HG02938 (cell line): ENCODE measurements at regions not wholly inside any gene's neighbourhood (a gene's known extent, or its start where the extent isn't known, plus 50 kb on each side); places are given as distances from the start of the nearest gene placed in this dataset.
"Not testable (repeated sequence)": the region's sequence is repeated elsewhere in the genome, so short reads cannot be mapped to it uniquely, and the experiment has no call there.

Source experiments
- ATAC-seq: cut with Tn5 transposase; IDR thresholded peaks from one replicate; pipeline ENCODE4 v1.9.1; 2021; ENCODE audit warnings: mild to moderate bottlenecking, moderate library complexity; ENCODE audit not compliant: unreplicated experiment

DNA sequence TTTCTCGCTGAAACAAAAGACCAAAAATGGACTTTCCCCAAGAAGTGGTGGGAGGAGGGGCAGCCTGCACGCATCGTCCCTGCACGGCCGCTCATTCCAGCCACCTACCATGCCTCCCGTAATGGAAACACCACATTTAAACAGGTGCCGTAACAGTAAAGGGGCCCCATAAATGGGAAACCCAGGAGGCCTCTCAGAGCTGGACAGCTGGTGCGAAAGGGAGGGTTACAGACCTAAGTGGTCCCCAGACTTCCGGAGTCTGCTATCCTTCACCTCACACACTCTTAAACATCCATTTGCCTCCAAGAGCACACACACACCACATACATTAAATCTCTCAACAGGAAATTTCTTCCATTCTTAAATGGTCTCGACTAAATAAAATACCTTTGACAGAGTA lies 120.7 kb upstream of the SOD1 start:
- no peak for ATAC-seq

DNA sequence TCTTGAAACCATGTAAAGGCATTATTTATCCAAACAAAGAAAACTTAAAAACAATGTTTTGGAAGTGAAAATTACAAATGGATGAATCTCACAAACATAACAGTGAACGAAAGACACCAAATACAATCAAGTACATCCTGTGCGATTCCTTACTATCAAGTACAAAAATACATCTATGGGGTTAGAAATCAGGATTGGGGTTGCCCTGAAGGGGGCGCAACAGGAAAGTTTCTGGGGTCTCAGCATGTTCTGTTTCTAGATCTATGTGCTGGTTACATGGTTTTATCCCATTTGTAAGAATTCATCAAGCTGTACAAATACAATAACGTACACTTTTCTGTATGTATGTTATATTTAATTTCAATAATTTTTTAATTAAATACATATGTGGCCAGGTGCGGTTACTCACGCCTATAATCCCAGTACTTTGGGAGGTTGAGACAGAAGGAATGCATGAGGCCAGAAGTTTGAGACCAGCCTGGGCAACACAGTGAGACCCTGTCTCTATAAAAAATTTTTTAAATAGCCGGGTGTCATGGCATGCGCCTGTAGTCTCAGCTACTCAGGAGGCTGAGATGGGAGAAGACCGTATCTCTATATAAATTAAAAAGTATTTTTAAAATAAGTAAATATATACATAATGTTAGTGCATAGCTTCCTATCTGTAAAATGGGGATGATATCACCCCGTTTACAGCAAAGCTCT lies 121.5 kb upstream of the SOD1 start:
- no peak for ATAC-seq

DNA sequence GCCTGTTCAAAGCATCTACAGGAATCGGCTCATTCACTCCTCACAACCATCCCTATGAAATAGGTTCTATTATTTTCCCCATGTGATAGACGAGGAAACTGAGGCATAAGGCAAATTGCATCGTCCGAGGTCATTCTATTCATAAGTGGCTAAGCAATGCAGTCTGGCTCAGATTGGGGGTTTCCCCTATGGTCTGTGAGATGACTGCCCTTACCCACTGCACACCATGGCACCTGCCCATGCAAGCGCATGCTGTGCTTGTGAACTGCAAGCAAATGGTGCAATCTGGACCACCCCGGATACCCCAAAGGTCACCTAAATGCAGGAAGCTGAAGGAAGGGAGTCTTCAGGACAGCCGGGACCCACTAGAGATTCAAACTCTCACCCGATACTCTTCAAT lies 123.4 kb upstream of the SOD1 start:
- no peak for ATAC-seq

DNA sequence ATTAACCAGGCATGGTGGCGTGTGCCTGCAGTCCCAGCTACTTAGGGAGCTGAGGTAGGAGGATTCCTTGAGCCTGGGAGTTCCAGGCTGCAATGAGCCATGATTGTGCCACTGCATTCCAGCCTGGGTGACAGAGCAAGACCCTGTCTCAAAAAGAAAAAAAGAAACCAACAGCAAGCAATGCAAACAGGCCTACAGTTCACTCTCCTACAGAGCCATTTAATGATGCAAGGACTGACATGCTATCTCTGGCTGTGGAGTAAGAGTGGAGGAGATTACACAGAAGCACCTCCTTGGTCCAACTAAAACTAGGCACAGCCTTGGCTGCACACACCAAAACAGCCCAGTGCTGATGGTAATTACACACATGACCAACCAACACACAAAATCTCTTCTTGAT lies 127.5 kb upstream of the SOD1 start:
- no peak for ATAC-seq

DNA sequence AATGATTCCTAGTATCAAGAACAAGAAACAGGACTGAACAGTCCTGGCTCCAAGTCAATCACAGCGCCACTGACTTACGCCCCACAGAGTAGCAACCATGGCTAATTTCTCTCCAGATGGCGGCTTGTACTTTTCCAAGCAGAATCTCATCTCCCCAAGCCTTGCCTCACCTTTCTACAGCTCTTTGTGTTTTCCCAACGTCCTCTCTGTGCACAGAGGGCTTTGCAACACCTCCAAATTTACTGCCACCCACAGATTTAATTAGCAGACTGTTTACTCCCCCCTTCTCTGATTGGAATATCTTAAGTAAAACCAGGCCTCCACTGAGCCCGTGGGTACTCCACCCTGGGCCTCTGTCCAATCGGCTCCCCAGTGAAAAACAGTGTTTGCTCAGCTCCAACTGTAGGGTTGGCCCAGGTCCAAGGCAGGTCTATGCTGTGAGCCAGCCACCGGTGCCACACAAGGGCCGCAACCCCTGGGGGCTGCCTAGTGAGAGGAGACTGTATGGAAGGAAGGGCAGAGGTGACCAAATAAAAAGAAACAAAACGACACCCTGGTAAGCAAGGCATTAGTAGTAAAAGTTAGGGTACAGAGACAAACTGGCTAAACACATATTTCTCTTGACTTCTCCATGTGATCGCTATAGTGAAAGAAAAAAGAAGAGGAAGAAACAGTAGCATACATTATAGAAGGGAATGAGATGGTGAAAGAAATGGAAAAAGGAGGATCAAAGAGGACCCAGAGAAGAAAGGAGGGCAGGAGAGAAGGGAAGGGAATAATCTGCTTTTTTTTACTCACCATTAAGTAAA lies 128.4 kb upstream of the SOD1 start:
- ATAC-seq, result no peak

DNA sequence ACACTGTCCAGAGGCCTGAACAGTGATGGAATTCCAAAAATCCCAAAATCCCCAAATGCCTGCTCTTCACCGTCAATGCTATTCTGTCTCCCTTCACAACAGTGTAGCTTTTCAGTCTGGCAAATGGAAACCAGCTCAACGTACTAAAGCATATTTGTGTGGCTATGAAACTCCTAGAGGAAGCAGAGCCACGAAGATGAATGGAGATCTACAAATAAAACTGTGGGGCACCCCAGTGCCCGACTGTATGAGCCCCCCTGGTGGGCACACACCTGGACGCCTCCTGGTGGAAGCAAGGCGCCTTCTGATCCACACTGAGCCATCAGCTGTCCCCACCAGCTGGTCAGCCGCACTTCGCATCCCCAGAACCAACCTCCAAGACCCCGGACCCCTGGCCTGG lies 129.1 kb upstream of the SOD1 start:
- ATAC-seq, result no peak

DNA sequence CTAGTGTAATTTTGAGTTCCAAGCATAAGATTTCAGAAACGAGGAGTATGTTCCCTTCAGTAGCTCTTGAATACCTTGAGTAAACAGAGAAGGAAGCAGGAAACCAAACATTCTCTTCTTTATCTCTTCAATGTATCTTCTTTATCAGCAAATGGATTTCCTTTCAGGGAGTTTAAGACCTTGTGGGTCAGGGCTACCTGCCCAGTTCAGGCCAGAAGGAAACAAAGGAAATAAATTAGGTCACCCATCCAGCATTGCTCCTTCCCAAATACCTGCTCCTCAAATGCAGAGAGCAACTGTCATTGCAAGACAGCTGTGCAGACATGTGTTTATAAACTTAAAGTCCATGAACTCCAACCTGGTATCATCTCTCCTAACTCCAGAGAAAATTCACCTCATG lies 130.1 kb upstream of the SOD1 start:
- ATAC-seq, result no peak

DNA sequence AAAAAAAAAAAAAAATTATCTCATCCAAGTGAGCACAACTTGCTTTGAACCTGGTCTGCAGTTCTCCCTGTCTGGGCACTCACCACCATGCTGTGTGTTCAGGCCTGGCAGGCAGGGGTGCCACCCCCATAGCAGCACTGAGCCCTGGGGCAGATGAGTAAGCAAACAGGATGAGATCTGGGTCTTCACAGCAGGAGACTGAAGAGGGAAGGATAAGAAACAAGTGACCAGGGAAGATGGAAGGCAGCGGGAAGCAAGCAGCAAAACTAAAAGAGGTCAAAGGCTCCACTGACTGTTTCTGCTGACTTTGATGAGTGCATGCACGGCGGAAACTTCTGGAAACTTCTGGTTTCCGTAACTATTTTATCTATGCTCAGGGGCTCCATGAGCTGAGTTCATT lies 133.5 kb upstream of the SOD1 start:
- no peak for ATAC-seq

DNA sequence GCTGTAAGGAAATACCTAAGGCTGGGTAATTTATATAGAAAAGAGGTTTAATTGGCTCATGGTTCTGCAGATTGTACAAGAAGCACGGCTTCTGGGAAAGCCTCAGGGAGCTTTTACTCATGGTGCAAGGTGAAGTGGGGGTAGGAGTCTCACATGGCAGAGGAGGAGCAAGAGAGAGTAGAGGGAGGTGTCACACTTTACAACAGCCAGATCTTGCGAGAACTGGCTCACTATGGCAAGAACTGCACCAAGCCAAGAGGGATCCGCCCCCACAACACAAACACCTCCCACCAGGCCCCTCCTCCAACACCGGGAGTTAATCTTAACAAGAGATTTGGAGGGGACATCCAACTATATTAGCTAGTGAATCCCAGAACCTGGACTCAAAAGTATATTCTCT lies 135.4 kb upstream of the SOD1 start:
- ATAC-seq, result no peak

DNA sequence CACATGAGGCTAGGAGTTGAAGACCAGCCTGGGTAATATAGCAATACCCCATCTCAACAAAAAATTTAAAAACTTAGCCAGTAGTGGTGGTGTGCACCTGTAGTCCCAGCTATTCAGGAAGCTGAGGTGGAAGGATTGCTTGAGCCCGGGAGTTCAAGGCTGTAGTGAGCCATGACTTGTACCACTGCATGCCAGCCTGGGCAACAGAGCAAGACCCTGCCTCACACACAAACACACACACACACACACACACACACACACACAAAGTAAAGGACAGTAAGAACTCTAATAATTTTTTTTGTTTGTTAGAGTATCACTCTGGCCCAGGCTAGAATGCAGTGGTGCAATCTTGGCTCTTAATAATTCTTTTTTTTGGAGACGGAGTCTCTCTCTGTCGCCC lies 138.0 kb upstream of the SOD1 start:
- ATAC-seq, result no peak

DNA sequence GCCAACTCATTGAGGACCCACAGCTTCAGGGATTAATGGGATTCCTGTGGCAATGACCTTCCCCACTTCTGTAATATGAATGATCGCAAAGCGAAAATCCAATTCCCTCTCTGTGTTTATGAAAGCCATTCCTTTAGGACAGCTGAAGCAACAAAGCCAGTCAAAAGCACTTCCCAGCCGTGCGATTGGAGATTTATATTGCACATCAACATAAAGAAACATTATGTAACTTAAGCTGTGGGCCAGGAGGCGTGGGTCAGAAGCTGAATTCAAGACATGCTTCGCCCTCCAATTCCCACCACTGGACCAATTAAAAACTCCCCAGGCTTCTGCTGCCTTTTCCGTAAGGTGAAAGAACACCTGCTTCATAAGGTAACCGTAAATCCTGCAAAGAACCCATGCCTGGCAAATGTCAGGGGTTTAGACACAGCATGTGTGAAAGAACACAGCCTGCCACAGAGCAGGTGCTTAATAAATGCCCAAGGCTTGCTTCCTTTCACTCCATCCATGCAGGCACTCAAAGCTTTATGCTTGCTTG lies 138.9 kb upstream of the SOD1 start:
- ATAC-seq, result no peak

DNA sequence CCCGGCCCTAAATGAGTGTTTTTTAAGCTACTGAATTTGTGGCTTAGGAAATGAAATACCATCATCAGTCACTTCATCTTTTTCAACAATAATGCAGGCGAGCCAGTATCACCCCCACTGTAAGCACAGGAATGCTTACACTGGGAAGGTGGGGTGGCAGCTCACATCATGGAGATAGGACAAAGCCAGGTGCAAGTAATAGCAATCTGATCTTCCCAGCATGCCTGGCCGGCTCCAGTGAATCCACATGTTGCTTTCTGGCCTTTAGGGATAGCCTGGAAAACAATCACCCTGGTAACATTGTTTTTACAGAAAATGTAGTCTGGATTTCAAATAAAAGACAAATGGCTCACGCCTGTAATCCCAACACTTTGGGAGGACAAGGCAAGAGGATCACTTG lies 140.9 kb upstream of the SOD1 start:
- no peak for ATAC-seq

DNA sequence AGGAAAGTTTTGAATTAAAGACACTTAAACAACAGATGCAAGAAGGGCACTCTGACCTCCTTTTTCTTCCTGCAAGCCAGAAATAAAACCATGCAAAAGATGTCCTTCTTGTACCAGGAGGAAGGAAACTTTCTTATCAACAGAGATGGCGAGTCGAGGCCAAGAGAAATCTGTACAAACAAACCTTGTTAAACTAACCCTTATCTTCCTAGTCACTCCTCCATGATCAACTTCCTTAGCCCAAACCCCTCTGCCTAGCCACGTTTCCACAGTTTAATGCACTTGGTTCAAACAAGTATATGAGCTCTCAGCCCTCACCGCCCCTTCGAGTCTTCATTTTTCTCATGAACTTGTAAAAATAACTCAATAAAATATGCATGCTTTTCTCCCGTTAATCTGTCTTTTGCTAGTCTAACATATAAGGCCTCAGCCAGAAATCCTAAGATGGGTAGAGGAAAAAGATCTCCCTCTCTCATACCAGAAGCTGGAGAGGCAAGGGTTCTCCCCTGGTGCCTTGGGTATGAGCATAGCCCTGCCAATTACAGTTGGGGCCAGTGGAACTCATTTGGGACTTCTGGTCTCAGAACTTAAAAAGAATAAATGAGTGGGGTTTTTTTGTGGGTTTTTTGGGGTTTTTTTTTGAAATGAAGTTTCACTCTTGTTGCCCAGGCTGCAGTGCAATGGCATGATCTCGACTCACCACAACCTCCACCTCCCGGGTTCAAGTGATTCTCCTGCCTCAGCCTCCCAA lies 141.7 kb upstream of the SOD1 start:
- ATAC-seq, result no peak

DNA sequence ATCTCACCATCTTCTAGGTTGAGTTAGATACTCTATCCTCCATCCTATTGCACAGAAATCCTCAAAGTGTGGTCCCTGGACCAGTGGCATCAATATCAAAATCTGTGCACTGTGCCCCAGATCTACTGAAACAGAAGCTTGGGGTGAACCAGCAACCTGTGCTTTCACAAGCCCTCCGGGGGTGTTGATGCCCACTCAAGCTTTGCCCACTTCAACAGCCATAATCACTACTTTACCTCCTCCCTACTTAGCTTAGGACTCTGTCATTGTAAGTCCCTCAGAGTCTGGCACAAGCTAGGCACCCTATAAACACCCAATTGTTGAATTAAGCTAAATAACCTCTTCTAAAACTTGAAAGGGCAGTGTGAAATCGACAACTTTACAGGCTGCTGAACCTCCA lies 144.2 kb upstream of the SOD1 start:
- ATAC-seq, result no peak

DNA sequence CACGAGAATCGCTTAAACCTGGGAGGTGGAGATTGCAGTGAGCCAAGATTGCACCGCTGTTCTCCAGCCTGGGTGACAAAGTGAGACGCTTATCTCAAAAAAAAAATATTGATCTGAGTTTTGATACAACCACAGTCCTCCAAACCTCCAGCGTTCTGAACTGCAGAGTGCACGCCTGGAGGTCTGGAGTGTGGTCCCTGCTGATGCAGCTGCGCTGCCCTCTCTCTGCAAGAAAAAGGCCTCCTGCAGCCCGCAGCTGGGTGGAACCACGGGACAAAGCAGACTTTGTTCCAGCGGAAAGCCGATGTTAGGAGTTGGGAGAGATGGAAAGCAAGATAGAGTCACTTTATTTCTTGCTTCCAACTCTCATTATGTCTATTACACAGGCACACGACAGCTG lies 144.9 kb upstream of the SOD1 start:
- no peak for ATAC-seq

DNA sequence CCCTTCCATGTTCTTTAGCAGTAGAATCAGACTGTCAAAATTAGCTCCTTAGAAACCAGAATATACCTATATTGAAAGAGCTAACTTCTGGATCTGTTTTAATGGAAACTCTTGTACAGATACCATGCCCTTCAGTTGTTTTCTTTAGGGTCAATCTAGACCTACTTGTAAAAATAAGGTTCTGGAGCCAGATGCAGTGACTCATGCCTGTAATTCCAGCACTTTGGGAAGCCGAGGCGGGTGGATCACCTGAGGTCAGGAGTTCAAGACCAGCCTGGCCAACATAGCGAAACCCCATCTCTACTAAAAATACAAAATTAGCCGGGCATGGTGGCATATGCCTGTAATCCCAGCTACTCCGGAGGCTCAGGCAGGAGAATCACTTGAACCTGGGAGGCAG lies 146.0 kb upstream of the SOD1 start:
- not testable (repeated sequence) for ATAC-seq

DNA sequence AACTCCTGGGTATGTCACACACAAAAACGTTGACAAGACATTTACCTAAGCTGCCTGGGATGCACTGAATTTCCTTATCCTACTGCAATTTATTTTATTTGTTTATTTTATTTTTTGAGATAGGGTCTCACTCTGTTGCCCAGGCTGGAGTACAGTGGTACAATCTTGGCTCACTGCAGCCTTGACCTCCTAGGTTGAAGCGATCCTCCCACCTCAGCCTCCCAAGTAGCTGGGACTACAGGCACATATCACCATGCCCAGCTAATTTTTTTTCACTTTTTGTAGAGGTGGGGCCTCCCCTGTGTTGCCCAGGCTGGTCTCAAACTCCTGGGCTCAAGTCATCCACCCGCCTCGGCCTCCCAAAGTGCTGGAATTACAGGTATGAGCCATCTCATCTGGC lies 147.5 kb upstream of the SOD1 start:
- ATAC-seq, result not testable (repeated sequence)

DNA sequence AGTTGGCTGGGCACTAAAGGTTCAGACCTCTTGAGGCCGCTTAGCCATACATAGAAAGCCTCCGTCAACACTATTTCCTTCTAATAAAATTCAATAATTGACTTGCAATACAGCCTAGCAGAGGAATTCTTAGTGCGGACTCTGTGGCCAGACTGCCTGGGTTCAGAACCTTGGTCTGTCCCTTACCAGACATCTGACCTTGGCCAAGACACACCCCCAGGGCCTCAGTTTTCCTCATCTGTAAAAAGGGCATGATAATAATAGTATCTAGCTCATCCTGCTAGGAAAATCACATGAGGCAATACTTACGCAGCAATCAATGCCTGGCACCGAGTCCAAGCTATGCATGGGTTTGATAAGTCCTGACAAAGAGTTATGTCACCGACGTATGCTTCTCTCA lies 148.2 kb upstream of the SOD1 start:
- no peak for ATAC-seq

DNA sequence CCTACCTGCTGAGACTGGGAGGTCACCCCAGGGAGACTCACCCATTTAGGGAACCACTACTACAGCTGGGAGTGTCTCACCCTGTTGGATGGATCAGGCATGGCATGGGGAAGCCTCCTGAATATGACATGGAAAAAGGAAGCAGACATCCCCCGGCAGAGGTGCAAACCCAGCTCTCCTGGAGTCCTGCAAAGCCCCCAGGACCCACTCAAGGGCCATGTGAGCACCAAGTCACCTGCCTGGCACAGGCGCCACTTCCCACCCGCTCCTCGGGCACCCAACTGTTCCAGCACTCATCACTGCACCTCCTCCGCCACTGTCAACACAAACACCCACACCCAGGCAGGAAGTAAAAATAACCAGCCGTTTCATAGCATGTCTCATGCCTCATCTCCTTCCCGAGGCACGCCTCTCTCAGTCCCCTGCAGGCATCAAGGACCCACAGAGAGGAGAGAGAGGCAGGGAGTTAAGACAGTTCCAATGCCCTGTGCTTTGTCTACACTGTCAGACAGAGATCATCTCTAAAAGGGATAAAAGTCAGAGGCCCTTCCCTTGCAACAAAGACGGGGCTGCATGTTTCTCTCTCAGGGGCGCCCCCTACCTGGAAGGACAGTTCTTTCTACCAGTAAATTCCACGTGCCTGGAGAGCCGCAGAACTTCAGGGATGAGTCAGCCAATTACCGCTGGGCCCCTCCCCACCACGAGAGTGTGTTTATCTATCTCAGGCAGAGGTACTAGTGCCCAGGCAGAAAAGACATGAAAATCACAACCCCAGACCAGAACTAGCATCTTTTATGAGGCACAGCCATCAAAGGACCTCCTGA lies 150.1 kb upstream of the SOD1 start:
- ATAC-seq, result peak; percentile 47

DNA sequence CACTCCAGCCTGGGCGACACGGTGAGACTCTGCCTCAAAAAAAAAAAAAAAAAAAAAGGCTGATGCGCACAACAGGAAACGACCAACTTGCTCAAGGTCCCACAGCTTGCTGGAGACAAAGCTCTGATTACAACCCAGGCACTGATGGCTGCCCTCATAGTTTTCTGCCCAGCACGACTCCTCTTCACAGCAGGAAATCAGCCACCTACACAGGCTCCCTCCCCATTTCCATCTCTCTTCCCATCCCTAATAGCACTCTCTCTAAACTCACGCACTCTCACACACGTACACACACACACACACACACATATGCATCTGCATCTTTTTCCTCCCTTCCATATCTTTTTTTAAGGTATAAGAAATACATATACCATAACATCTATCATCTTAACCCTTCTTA lies 153.5 kb upstream of the SOD1 start:
- no peak for ATAC-seq

DNA sequence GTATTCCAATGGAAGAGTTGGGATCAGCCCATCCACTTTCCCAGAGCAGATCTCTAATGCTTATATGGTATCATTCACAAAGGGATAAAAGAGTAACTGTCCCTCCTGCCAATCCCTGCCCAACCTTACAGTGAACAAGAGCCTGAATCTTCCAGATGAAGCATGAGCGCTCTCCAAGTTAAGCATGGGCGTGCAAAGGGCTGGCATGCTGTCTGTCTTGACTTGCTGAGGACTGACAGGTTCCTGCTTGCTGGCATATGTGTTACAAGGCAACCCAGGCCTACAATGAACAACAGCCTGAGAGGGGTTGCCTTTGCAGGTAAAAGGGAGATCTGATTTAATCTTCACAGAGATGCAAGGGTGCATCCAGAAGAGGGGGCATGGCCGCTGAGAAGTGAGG lies 155.6 kb upstream of the SOD1 start:
- ATAC-seq, result no peak
